Central memory CD4-positive, alpha-beta T cell (primary cell): ENCODE measurements at regions not wholly inside any gene's neighbourhood (a gene's known extent, or its start where the extent isn't known, plus 50 kb on each side); places are given as distances from the start of the nearest gene placed in this dataset.
"Not testable (repeated sequence)": the region's sequence is repeated elsewhere in the genome, so short reads cannot be mapped to it uniquely, and the experiment has no call there.

Source experiments
- DNase-seq: peaks from one replicate; pipeline ENCODE4 v3.0.0; 2022

DNA sequence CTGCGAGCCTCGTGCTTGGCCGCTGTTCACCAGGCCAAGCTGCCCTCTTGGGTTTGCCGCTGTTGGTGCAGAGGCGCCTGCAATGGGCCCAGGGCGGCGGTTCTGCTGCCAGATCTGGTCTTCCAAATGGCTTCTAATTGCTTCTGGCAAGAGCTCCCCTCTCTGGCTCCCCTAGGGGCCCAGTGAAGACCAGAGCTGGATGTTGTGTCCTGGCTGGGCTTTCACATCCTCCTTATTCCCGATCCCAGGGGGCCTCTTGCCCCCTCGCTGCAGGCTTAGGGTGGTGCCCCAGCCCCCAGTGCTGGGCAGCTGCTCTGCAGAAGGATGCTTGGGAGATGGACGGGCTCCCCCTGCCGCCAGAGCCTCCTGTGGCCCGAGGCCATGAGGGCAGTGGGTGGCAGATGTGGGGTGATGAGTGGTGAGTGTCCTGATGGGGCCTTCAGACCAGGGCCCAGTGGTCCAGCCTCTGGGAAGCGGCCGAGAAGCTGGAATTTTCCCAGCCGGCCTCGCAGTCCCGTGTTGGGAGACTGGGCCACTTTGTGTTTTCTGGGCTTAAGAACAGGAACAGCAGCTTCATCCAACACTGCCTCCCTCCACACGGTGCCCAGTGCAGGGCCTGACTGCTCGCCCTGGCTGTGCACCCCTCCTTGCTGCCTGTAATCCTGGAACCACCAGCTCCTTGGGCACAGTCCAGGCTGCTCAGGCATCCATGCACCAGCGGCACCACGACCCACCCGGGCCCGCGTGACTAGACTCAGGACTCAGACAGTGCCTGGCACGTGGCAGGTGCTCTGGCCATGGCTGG lies 194.8 kb downstream of the LAT start:
- DNase-seq, result not testable (repeated sequence)

DNA sequence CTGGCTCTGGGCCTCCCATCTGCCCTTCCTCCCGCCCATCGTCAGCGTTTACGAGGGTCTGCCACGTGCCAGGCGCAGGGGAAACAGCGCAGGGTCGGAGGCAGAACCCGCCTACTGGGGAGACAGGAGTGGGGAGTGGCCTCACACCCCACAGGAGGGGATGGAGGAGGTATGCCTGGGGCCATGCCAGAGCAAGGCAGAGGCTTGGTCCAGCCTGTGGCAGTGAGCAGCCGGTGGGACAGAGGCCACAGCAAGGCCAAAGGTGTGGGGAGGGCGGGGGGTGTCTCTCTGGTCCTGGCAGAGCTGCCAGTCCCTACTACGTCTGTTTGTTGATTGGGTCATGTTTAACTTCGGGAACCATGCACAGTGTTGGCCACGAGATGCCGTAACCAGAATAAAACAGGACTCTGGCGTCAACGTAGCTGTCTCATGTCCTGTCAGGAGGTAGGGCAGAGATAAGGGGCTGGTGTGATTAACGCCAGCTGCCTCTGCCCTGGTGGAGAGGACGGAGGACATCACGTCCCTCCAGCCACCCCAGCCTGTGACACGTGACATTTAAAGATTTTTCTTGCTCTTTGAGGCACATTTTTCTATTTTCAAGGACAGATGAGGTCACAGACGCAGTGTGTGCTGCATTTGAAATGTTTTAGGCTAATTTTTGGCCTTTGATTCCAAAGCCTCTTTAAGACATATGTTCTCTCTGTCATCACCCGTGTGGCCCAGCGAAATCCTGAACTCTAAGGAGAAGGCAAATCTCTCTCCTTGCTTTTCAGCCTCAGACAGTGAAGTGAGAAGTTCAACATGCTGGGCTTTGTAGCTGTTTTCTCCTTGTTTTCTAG lies 193.3 kb downstream of the LAT start:
- not testable (repeated sequence) for DNase-seq

DNA sequence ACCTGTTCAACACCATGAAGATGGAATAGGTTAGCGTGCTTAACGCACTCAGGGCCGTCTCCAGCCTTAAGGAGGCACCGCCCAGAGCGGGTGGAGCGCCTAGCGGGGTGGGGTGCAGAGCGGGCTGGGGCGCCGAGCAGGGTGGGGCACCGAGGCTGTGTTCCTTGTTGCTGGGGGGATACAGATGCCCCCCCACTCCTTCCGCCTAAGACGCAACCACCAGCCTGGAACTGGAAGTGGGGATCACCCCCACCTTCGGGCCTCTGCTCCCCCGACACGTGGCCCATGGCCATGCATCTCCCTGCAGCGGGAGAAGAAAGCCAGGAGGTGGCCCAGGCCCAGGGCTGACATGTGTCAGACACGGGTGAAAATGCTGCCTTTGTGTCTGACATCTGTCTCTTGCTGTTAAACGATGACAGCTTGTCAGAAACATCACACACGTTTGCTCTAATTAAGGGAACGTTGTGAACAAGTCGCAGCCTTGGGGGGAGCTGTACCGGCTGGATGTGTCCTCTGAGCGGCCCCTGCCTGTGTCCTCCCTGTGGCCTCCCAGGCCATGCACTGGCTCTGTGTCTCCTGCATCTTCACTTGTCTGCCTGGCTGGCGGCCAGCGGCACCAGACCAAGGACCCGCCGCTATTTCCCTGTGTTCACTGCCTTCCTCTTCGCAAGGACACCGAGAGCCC lies 192.5 kb downstream of the LAT start:
- DNase-seq, result not testable (repeated sequence)

DNA sequence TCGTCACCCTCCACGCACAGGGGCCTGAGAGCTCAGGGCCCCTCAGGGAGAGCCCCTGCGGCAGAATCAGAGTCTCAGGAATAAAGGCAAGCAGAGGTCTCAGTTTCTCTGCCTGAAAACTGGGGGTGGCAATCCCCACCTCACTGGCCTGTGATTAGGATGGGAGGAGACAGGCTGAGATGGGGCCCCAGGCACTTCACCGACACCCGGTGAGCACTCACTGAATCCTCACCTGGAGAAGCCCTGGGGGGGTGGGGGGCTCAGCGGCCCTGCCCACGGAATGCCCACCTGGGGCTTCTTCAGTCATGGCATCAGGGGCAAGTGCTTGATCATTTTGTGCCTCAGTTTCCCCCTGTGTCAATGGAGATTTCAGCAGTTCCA lies 192.0 kb downstream of the LAT start:
- not testable (repeated sequence) for DNase-seq

DNA sequence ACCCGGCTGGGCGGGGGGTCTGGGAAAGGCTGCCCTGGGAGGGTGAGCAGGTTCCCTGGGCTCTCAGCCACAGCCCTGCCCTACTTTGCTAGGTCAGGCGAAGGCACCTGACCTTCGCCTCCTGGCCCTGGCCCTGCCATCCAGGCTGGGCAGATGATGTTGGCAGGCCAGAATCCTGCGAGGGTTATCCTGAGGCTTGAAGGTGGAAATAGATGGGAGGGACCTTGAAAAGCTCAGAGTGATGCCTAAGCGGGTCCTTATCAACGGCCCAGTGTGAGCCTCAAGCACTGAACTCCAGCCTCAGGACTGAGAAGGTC lies 191.3 kb downstream of the LAT start:
- DNase-seq, result not testable (repeated sequence)

DNA sequence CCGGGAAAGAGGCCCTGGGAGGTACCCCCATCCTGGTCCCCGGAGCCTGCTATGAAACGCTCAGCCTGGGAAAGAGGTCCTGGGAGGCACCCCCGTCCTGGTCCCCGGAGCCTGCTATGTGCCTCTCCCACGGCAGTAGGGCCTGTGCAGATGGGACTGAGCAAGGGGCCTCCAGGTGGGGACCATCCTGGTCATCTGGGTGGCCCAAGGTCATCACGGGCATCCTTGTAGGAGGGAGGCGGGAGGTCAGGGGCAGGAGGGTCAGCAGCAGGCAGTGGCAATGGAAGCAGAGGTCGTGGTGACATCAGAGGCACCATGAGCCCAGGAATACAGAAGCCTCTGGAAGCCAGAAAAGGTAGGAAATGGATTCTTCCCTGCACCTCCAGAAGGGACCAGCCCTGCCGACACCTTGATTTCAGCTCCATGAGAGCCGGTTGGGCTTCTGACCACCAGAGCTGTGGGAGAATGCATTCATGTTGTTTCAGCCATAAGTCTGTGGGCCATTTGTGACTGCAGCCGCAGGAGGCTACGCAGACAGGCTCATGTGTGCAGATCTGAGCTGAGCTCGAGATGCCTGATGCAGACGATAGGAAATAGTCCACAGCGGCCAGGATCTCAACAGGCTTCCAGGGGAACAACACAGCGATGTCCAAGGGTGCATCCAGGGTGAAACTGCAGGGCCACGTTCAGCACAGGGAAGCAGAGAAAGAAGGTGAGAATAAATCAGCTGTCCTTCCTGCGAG lies 190.7 kb downstream of the LAT start:
- not testable (repeated sequence) for DNase-seq

DNA sequence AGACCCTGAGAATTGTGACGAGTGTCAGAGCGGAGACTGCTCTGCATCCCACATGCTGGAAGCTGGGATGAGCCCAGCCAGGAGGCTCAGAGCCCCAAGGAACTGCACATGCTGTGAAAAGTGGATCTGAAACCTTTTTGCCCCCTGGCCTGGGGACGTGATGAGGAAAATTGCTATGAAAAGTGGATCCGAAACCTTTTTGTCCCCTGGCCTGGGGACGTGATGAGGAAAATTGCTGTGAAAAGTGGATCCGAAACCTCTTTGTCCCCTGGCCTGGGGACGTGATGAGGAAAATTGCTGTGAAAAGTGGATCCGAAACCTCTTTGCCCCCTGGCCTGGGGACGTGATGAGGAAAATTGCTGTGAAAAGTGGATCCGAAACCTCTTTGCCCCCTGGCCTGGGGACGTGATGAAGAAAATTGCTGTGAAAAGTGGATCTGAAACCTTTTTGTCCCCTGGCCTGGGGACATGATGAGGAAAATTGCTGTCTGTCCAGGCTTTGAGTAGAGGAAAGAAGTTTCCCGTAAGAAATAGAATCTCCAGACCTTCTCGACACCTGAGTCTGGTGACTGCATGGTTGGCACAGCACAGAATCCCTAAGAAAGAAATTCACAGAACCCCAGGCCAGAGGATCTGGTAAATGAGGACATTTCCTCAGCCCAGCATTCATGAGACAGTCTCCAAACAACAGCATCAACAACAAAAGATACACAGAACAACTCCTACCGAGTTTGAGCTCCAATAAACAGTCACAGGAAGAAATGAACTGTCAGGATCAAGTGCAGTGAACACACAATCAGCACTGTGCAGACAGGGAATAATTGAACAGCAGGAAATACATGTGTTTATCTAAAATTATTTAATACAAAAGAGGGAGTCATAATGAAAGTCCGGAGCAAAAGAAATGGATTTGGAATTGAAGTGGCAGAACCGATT lies 188.8 kb downstream of the LAT start:
- not testable (repeated sequence) for DNase-seq

DNA sequence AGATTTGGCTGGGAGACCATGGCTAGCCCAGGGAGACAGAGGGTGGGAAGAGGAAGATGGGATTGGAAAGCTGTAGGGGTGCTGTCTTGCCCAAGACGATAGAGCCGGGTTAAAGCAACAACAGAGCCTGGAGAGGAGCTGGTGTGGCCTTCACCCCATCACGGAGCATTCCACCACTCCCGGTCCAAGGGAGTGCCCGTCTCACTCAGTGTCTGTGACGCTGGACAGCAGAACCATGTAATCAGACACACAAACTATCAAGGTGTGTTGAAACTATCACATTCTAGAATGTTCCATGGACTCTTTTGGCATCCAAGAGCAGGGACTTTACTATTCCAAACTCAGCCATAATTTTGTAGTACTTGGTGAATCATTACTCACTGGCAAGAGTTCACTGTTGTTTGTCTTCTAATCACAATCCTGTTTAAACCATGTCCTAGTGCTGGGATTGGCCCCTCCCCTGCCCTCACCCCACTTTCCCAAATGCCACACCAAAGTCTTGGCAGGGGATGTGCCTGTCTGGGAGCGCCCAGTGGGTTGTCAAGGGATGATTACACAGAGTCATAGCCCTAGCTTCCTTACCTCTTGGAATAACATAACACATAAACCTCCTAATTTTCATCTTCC lies 187.4 kb downstream of the LAT start:
- DNase-seq, result not testable (repeated sequence)

DNA sequence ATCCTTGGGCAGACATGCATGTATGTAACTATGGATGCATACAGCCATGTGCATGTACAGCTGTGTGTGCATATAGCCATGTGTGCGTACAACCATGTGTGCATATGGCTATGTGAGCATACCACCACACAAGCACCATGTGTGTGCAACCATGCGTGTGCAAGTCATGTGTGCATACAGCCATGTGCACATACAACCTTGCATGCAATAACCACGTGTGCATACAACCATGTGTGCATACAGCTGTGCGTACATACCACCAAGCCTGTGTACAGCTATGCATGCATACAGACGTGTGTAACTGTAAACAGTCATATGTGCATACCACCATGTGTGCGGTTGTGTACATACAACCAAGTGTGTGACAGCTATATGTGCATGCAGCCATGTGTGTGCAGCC lies 186.4 kb downstream of the LAT start:
- DNase-seq, result not testable (repeated sequence)

DNA sequence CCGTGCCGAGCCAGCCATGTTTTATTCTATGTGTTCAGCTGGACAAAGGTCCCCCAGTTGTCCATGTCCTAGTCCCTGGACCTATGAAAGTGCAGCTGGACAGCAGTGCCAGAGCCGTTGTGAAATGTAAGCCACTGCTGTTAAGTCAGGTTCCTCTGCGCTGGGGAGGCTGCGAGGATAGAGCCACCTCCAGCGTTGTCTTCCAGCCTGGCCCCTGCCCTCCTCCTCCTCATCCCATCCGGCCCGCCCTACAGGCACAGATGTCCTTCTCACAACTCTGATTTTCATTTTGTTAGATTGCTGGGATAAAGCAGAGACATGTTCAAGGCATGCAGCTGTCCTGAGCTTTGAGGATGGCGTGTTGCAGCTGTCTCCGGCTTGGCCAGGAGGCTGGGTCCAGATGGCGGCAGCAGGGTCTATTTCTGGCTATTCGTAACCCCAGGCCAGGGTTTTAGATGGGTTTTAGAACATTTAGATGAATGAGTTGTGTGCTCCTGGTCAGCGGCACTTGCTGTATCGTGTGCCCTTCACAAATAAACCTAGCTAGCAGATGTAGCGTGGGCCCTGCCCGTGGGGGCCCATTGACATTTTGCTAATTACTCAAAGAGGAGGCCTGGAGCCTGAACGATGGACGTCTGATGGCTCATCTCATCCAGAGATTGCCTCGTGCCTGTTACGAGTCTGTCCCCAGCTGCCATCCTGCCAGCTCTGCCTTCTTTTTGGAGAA lies 185.7 kb downstream of the LAT start:
- not testable (repeated sequence) for DNase-seq

DNA sequence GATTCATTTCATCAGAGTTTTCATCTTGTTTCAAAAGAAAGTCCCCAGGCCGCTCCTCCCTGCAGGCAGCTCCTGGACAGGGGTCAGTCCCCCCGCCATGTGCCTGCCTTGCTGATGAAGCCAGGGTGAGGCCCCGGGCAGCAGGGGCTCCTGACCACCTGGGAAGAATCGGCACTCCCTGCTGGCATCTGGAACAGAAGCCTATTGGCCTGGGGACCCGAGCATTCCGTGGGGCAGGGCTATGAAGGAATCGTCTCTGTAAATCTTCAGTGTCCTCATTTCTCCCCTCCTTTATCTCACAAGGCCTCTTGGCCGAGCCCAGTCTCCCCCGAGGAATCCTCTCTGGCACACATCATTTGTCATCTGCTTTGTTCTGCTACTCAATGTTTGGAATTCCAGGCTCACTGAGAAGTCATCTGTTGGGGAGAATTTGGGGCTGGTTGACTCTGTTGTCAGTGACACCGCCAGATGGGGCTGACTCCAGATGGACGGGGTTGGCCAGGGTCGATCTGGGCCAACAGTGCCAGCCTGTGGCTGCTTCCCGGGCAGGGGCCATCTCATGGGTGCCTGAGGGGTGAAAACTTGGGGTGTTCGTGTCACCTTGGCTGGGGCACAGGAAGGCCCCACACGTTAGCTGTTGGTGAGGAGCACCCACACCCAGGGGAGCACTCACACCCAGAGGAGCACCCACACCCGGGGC lies 184.6 kb downstream of the LAT start:
- not testable (repeated sequence) for DNase-seq

DNA sequence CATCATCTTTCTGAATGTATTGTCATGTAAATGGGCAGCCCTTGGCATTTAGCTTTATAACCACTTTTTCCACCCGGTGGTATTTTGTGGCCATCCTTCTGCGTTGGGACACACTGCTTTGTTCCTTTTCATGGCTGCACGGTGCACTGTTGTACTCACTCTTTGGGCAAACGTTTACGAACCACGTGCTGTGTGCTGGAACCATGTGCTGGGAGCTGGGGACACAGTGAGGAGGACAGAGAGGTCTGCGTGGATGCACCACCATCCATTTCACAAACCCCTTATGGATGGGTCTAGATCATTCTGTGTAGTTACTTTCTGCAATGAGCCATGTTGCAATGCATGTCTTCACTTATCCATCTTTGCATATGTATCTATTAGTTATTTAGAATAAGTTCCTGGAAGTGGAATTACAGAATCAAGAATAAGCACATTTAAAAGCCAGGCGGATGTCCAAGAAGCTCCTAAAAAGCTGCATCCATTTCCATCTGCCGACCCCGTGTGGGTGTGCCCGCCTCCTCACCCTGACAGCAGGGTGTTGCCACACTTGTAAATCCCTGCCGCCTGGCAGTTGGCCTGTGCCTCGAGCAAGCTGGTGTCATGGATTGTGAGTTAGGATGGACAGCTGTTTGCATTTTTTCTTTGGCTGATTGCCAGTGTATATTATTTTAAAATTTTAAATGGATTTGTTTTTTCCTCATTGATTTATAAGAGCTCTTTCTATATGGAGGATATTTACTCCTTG lies 183.8 kb downstream of the LAT start:
- DNase-seq, result not testable (repeated sequence)

DNA sequence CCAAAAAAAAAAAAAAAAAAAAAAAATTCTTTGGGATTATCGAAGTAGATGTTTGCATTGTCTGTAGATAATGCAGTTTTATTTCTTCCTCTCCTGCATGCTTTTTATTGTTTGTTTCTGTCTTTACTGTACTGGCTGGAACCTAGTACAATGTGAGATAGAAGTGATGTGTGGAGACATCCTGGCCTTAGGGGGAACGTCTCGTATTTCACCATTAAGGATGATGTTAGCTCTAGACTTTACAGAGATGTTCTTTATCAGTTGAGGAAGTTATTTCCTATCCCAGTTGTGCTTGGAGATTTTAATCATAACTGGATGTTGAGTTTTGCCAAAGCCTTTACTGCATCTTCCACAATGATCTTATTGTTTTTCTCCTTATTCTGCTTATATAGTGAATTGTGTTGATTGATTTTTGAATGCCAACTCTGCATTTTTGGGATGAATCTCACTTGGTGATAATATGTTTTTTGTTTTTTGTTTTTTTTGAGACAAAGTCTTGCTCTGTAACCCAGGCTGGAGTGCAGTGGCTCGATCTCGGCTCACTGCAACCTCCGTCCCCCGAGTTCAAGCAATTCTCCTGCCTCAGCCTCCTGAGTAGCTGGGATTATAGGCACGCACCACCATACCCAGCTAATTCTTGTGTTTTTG lies 179.7 kb downstream of the LAT start:
- not testable (repeated sequence) for DNase-seq

DNA sequence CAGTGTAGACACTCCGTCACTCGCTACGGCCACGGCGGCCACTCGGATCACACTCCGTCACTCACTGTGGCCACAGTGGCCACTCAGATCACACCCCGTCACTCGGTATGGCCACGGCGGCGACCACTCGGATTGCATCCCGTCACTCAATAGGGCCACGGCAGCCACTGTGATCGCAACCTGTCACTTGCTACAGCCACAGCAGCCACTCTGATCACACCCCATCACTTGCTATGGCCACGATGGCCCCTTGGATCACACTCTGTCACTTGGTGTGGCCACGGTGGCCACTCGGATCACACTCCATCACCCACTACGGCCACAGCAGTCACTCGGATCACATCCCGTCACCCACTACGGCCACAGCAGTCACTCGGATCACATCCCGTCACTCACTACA lies 175.3 kb downstream of the LAT start:
- DNase-seq, result not testable (repeated sequence)

DNA sequence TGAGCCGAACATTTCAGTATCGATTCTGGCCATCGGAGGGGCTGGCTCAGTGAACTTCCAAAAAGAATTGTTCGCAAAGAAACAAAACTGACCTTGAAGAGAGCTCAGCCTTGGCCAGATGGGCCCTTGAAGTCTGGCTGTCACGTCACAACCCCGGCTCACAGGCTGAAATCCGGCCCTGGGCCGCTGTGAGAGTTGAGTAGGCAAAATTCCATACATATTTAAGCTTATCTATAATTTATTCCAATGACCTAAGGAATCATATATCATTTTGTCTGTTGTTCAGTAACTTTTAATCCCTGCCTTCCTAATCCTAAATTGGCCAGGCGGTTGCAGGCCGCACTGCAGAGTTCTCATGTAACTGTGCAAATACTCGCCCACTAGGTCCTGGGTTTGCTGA lies 174.8 kb downstream of the LAT start:
- DNase-seq, result not testable (repeated sequence)

DNA sequence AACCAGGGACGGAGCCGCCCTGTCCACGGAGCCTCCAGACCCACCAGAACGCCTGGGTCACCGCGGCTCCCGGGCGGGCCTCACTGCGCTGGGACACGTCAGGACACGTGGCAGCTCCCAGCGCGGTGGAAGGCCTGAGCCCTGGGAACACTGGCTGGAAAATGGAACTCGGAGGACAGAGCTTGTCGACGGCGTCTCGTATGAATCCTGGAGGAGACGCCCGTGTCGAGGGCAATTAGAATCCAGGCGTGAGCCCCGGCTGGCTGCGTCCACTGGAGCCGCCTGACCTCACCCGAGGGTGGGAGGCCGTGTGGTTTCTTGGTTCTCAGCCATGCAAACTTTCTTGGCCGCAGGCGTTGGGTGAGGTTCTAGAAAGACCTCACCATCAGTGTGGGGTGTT lies 173.9 kb downstream of the LAT start:
- no peak for DNase-seq

DNA sequence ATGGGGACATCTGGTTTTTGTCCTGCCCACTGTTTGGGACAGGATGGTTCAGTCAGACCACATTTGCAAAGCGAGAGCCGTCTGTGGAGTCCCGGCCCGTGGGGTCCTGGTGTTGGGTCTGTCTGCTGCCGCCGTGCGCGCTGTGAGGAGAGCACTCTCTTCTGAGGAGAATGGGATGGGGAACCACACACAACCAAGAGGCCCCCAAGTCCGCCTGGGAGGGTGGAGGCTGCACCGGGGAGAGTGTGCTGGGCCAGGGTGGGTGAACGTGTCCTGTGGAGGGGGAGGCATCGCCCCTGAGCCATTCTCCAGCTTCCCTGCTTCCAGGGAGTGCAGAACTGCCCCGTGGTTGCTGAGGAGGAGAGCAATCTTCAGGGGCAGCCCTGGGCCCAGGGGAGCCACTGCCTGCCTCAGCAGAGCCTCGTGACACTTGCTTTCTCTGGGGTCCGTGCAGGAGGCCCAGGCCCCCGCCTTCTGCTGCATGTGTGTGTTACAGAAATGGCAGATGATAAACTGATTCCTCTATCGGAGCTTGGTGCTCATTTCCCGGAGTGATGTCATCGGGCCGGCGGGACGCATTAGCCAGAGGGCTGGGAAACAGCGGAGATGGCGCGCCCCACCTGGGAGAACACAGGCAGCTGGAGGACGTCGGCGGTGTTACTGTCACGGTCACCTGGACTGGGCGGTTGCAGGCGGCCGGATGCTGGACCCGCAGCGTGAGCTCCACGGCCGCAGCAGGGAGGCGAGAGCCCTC lies 173.4 kb downstream of the LAT start:
- not testable (repeated sequence) for DNase-seq
